GM23248 (cell line): ENCODE measurements at regions not wholly inside any gene's neighbourhood (a gene's known extent, or its start where the extent isn't known, plus 50 kb on each side); places are given as distances from the start of the nearest gene placed in this dataset.
"Not testable (repeated sequence)": the region's sequence is repeated elsewhere in the genome, so short reads cannot be mapped to it uniquely, and the experiment has no call there.

Experiments used
- DNase-seq: peaks from one replicate; pipeline ENCODE4 v3.0.0-alpha.2; 2015
- H2AFZ ChIP-seq: fragments of 200-600 bp; sonication (generic); 2 replicates; pipeline ENCODE4 v1.6.1; 2016; ENCODE audit warnings: antibody characterized with exemption
- H3F3A ChIP-seq: fragments of 200-600 bp; sonication (generic); 2 replicates; pipeline ENCODE4 v1.6.1; 2016; ENCODE audit warnings: mild to moderate bottlenecking, antibody characterized with exemption, mixed run types; ENCODE audit not compliant: insufficient read depth
- H3K27ac ChIP-seq: fragments of 200-600 bp; sonication (generic); 2 replicates; pipeline ENCODE4 v1.5.1; 2016; ENCODE audit warnings: mild to moderate bottlenecking
- H3K27me3 ChIP-seq: fragments of 200-600 bp; sonication (generic); replicated peaks from 2 replicates; pipeline ENCODE4 v1.6.1; 2016; ENCODE audit warnings: mild to moderate bottlenecking; ENCODE audit not compliant: insufficient read depth
- H3K36me3 ChIP-seq: fragments of 200-600 bp; sonication (generic); 2 replicates; pipeline ENCODE4 v1.6.1; 2016; ENCODE audit warnings: low read depth, mild to moderate bottlenecking
- H3K4me1 ChIP-seq: fragments of 200-600 bp; sonication (generic); 2 replicates; pipeline ENCODE4 v1.6.1; 2016; ENCODE audit warnings: mild to moderate bottlenecking; ENCODE audit not compliant: insufficient read depth
- H3K4me2 ChIP-seq: fragments of 200-600 bp; sonication (generic); one replicate; pipeline ENCODE4 v1.6.1; 2016; ENCODE audit warnings: mild to moderate bottlenecking; ENCODE audit not compliant: unreplicated experiment
- H3K4me3 ChIP-seq: fragments of 200-600 bp; sonication (generic); 2 replicates; pipeline ENCODE4 v1.5.1; 2016; ENCODE audit warnings: mild to moderate bottlenecking
- H3K79me2 ChIP-seq: fragments of 200-600 bp; sonication (generic); 2 replicates; pipeline ENCODE4 v1.6.1; 2016; ENCODE audit warnings: mild to moderate bottlenecking; ENCODE audit not compliant: insufficient read depth
- H3K9ac ChIP-seq: fragments of 200-600 bp; sonication (generic); 2 replicates; pipeline ENCODE4 v1.6.1; 2016; ENCODE audit warnings: mild to moderate bottlenecking
- H3K9me2 ChIP-seq: fragments of 200-600 bp; sonication (generic); 2 replicates; pipeline ENCODE4 v1.6.1; 2016; ENCODE audit warnings: mixed run types, mild to moderate bottlenecking, moderate library complexity; ENCODE audit not compliant: insufficient read depth
- H3K9me3 ChIP-seq: fragments of 200-600 bp; sonication (generic); one replicate; pipeline ENCODE4 v1.6.1; 2017; ENCODE audit warnings: low read depth
- H4K20me1 ChIP-seq: fragments of 200-600 bp; sonication (generic); 2 replicates; pipeline ENCODE4 v1.6.0; 2016; ENCODE audit not compliant: insufficient read depth
- EZH2 ChIP-seq: fragments of 200-600 bp; sonication (generic); IDR thresholded peaks from 2 replicates; pipeline ENCODE4 v1.6.1; 2018; ENCODE audit warnings: antibody characterized with exemption, mild to moderate bottlenecking; ENCODE audit not compliant: insufficient read depth, poor library complexity, severe bottlenecking
- EZH2phosphoT487 ChIP-seq: fragments of 200-600 bp; sonication (generic); IDR thresholded peaks from 2 replicates; pipeline ENCODE4 v1.6.1; 2018; ENCODE audit warnings: antibody characterized with exemption, moderate library complexity, mild to moderate bottlenecking, low read depth; ENCODE audit not compliant: insufficient read depth
- whole genome bisulfite sequencing, 2 experiments: methylation state at CpG; one replicate each; pipeline ENCODE4 v1.1.6; 2015 to 2017; ENCODE audit warnings: low lambda C conversion rate in 2 of 2, low coverage in 1 of 2; ENCODE audit errors: missing lambda C conversion rate in 2 of 2; 5-methylcytosine and 5-hydroxymethylcytosine counted together
- in situ Hi-C: fragments of 300-500 bp; cut with MboI; formaldehyde crosslinking; loops from 2 replicates; pipeline ENCODE4 v1.15.0; 2020

DNA sequence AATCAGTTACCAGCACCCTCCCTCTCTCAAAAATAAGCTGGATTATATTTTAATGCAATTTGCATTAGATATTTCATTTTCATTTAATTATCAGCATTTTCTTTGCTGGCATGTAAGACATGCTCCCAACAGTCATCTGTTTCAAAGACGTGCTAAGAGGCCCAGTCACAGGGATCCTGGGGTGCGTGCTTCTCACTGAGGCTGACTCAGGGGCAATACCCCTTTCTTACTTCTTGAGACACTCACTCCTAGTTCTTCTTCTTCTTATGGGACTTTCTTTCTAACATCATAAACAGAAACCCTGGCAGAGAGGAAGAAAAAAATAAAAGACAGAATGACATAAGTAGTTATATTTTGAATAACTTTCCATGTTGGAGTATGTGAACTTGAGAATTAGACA lies 372.1 kb upstream of the MEX3C start:
- no peaks in the 10 kb centered on the region for H3K9me2 ChIP-seq
- 12 to 13% methylated on average over 2 of the region's 2 CpGs for WGBS, 2 experiments
- no peaks in the 10 kb centered on the region for H3F3A ChIP-seq
- H3K4me2 ChIP-seq: no peak overlapping the region
- in situ Hi-C loops: no loop called here
- no peaks in the 10 kb centered on the region for H3K9me3 ChIP-seq
- no peak overlapping the region for H3K9ac ChIP-seq
- H3K27ac ChIP-seq: no peak overlapping the region
- no peaks in the 10 kb centered on the region for H3K4me1 ChIP-seq
- no peaks in the 10 kb centered on the region for H3K27me3 ChIP-seq
- no peak for DNase-seq
- TF ChIP-seq EZH2phosphoT487: no peak
- no peak for TF ChIP-seq EZH2
- H3K79me2 ChIP-seq: no peaks in the 10 kb centered on the region
- no peaks in the 10 kb centered on the region for H4K20me1 ChIP-seq
- no peaks in the 10 kb centered on the region for H3K36me3 ChIP-seq
- no peak overlapping the region for H2AFZ ChIP-seq
- no peak overlapping the region for H3K4me3 ChIP-seq

GRCh38 chr18:51570071-51570470 lies 372.6 kb upstream of the MEX3C start:
- H3K36me3 ChIP-seq, H2AFZ ChIP-seq, H3K9me3 ChIP-seq, H3K79me2 ChIP-seq, H3F3A ChIP-seq, H3K9ac ChIP-seq, DNase-seq, H3K4me3 ChIP-seq, H3K27ac ChIP-seq, H4K20me1 ChIP-seq, H3K4me1 ChIP-seq, H3K9me2 ChIP-seq, H3K4me2 ChIP-seq, in situ Hi-C loops, H3K27me3 ChIP-seq: not testable (repeated sequence)
- 39 to 40% methylated on average over 4 of the region's 4 CpGs for WGBS, 2 experiments

- H3K27ac ChIP-seq, H3K79me2 ChIP-seq, in situ Hi-C loops, H3K4me1 ChIP-seq, H4K20me1 ChIP-seq, H3K27me3 ChIP-seq, H3F3A ChIP-seq, H3K9ac ChIP-seq, H2AFZ ChIP-seq, H3K9me2 ChIP-seq, H3K9me3 ChIP-seq, H3K4me2 ChIP-seq, H3K36me3 ChIP-seq, DNase-seq, H3K4me3 ChIP-seq: not testable (repeated sequence)
- 34 to 42% methylated on average over 7 of the region's 8 CpGs for WGBS, 2 experiments
Measured at GRCh38 chr18:51573886-51574285, 376.4 kb upstream of the MEX3C start.

- H3F3A ChIP-seq: no peaks in the 10 kb centered on the region
- no peaks in the 10 kb centered on the region for H3K4me1 ChIP-seq
- H4K20me1 ChIP-seq: no peaks in the 10 kb centered on the region
- 42 to 43% methylated on average over 2 of the region's 2 CpGs for WGBS, 2 experiments
- in situ Hi-C loops: no loop called here
- no peak overlapping the region for H3K9ac ChIP-seq
- no peaks in the 10 kb centered on the region for H3K9me3 ChIP-seq
- no peak overlapping the region for H3K4me3 ChIP-seq
- H3K36me3 ChIP-seq: no peaks in the 10 kb centered on the region
- no peaks in the 10 kb centered on the region for H3K79me2 ChIP-seq
- no peak overlapping the region for H3K4me2 ChIP-seq
- no peak overlapping the region for H3K27ac ChIP-seq
- no peaks in the 10 kb centered on the region for H3K27me3 ChIP-seq
- no peak overlapping the region for H2AFZ ChIP-seq
- DNase-seq: no peak
- TF ChIP-seq EZH2 (no peak), EZH2phosphoT487 (no peak)
- H3K9me2 ChIP-seq: no peaks in the 10 kb centered on the region
Measured at GRCh38 chr18:51575171-51575570, 377.7 kb upstream of the MEX3C start.

DNA sequence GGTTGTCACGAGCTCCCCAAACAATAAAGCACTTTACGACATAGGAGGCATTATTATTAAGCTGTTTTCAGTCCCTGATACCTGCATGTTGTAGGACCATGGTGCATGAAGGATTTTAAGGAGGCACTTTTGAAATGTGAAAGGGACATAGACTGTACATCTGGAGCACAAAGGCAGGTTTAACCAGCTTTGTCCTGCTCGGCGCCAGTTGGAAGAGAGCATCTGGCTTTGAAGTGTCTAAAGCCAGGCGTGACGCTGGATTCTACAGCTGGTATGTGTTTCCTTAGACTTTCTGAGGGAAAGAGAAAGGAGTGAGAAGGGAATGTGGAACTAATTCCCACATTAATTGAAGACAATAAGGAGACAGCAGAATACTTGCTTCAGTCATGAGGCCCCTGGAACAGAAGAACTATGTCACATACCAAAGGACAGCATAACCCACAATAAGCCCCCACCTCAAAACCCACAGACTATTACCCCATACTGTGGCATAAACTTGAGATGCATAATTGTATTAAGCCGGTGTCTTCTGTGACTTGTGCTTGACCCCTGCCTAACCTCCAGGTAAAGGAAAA lies 381.0 kb upstream of the MEX3C start:
- Histone ChIP-seq H2AFZ (no peak overlapping the region), H3F3A (no peaks in the 10 kb centered on the region), H3K9me3 (no peaks in the 10 kb centered on the region), H3K9ac (no peak overlapping the region), H3K27me3 (no peaks in the 10 kb centered on the region), H4K20me1 (no peaks in the 10 kb centered on the region), H3K27ac (no peak overlapping the region), H3K9me2 (no peaks in the 10 kb centered on the region), H3K36me3 (no peaks in the 10 kb centered on the region), H3K4me1 (no peaks in the 10 kb centered on the region), H3K4me3 (no peak overlapping the region), H3K4me2 (no peak overlapping the region), H3K79me2 (no peaks in the 10 kb centered on the region)
- no peak for TF ChIP-seq EZH2
- TF ChIP-seq EZH2phosphoT487: no peak
- in situ Hi-C loops: no loop called here
- WGBS, 2 experiments: 3 to 6% methylated on average over 7 of the region's 7 CpGs
- DNase-seq: no peak
